ENCODE measurements at regions not wholly inside any gene's neighbourhood (a gene's known extent, or its start where the extent isn't known, plus 50 kb on each side); places are given as distances from the start of the nearest gene placed in this dataset.
"Not testable (repeated sequence)": the region's sequence is repeated elsewhere in the genome, so short reads cannot be mapped to it uniquely, and the experiment has no call there.

GRCh38 chr2:38451778-38452177, 74.7 kb upstream of the ATL2 start:
- DNase-seq (ENCODE audit: extremely low read depth in 1 of 2, low read depth in 1 of 2) = not testable (repeated sequence)

GRCh38 chr2:38450509-38450908, 73.4 kb upstream of the ATL2 start:
- no peak for DNase-seq (ENCODE audit: extremely low read depth in 1 of 2, low read depth in 1 of 2)

GRCh38 chr2:38448692-38449410, 71.8 kb upstream of the ATL2 start:
- DNase-seq (ENCODE audit: extremely low read depth in 1 of 2, low read depth in 1 of 2) = no peak

GRCh38 chr2:38446906-38447561, 70.0 kb upstream of the ATL2 start:
- no peak for DNase-seq (ENCODE audit: extremely low read depth in 1 of 2, low read depth in 1 of 2)

GRCh38 chr2:38446418-38446817, 69.3 kb upstream of the ATL2 start:
- no peak for DNase-seq (ENCODE audit: extremely low read depth in 1 of 2, low read depth in 1 of 2)

- DNase-seq (ENCODE audit: extremely low read depth in 1 of 2, low read depth in 1 of 2) = no peak
Measured at GRCh38 chr2:38444247-38444646, 67.2 kb upstream of the ATL2 start.

- no peak for DNase-seq (ENCODE audit: extremely low read depth in 1 of 2, low read depth in 1 of 2)
Measured at GRCh38 chr2:38442643-38443541, 65.8 kb upstream of the ATL2 start.

GRCh38 chr2:38441346-38441745, 64.3 kb upstream of the ATL2 start:
- no peak for DNase-seq (ENCODE audit: extremely low read depth in 1 of 2, low read depth in 1 of 2)

- no peak for DNase-seq (ENCODE audit: extremely low read depth in 1 of 2, low read depth in 1 of 2)
Measured at GRCh38 chr2:38440655-38441054, 63.6 kb upstream of the ATL2 start.

GRCh38 chr2:38439863-38440262, 62.8 kb upstream of the ATL2 start:
- no peak for DNase-seq (ENCODE audit: extremely low read depth in 1 of 2, low read depth in 1 of 2)

- DNase-seq (ENCODE audit: extremely low read depth in 1 of 2, low read depth in 1 of 2) = no peak
Measured at GRCh38 chr2:38438883-38439612, 62.0 kb upstream of the ATL2 start.

- no peak for DNase-seq (ENCODE audit: extremely low read depth in 1 of 2, low read depth in 1 of 2)
Measured at GRCh38 chr2:38438133-38438882, 61.2 kb upstream of the ATL2 start.

- DNase-seq (ENCODE audit: extremely low read depth in 1 of 2, low read depth in 1 of 2) = no peak
Measured at GRCh38 chr2:38436227-38436664, 59.2 kb upstream of the ATL2 start.

- no peak for DNase-seq (ENCODE audit: extremely low read depth in 1 of 2, low read depth in 1 of 2)
Measured at GRCh38 chr2:38435775-38436174, 58.7 kb upstream of the ATL2 start.

GRCh38 chr2:38434595-38434994, 57.5 kb upstream of the ATL2 start:
- DNase-seq (ENCODE audit: extremely low read depth in 1 of 2, low read depth in 1 of 2) = no peak

GRCh38 chr2:38433607-38433975, 56.5 kb upstream of the ATL2 start:
- DNase-seq (ENCODE audit: extremely low read depth in 1 of 2, low read depth in 1 of 2) = no peak

- no peak for DNase-seq (ENCODE audit: extremely low read depth in 1 of 2, low read depth in 1 of 2)
Measured at GRCh38 chr2:38432820-38433606, 55.9 kb upstream of the ATL2 start.

- DNase-seq (ENCODE audit: extremely low read depth in 1 of 2, low read depth in 1 of 2) = no peak
Measured at GRCh38 chr2:38430597-38431207, 53.6 kb upstream of the ATL2 start.

GRCh38 chr2:38430196-38430595, 53.1 kb upstream of the ATL2 start:
- no peak for DNase-seq (ENCODE audit: extremely low read depth in 1 of 2, low read depth in 1 of 2)

Measured in activated CD8-positive, alpha-beta memory T cell treated with anti-CD3 and anti-CD28 coated beads for 1 hour (primary cell).